GM23338 (cell line): ENCODE measurements at regions not wholly inside any gene's neighbourhood (a gene's known extent, or its start where the extent isn't known, plus 50 kb on each side); places are given as distances from the start of the nearest gene placed in this dataset.

ENCODE experiments used
- ATAC-seq: fragments of 200-7000 bp; cut with Tn5 transposase; 3 replicates; pipeline ENCODE4 v1.9.1; 2020
- DNase-seq: peaks from one replicate; pipeline ENCODE4 v3.0.0-alpha.2; 2015; ENCODE audit warnings: low spot score
- H2AFZ ChIP-seq: fragments of 200-600 bp; sonication (generic); 2 replicates; pipeline ENCODE4 v1.8.0; 2016; ENCODE audit warnings: antibody characterized with exemption, mild to moderate bottlenecking, moderate library complexity
- H3F3A ChIP-seq: fragments of 200-600 bp; sonication (generic); replicated peaks from 2 replicates; pipeline ENCODE4 v1.8.0; 2017; ENCODE audit warnings: antibody characterized with exemption, mixed run types, low read depth
- H3K27ac ChIP-seq: fragments of 200-600 bp; sonication (generic); 2 replicates; pipeline ENCODE4 v1.6.1; 2016; ENCODE audit warnings: low read depth
- H3K27me3 ChIP-seq: fragments of 200-600 bp; sonication (generic); 2 replicates; pipeline ENCODE4 v1.8.0; 2016; ENCODE audit warnings: mild to moderate bottlenecking, mixed run types, moderate library complexity; ENCODE audit not compliant: insufficient read depth
- H3K36me3 ChIP-seq: fragments of 200-600 bp; sonication (generic); 2 replicates; pipeline ENCODE4 v1.8.0; 2016; ENCODE audit warnings: mild to moderate bottlenecking; ENCODE audit not compliant: insufficient read depth
- H3K4me1 ChIP-seq: fragments of 200-600 bp; sonication (generic); 2 replicates; pipeline ENCODE4 v1.8.0; 2016; ENCODE audit warnings: mild to moderate bottlenecking, moderate library complexity; ENCODE audit not compliant: insufficient read depth
- H3K4me2 ChIP-seq: fragments of 200-600 bp; sonication (generic); 2 replicates; pipeline ENCODE4 v1.7.1; 2017; ENCODE audit warnings: mixed run types
- H3K4me3 ChIP-seq: fragments of 200-600 bp; sonication (generic); 2 replicates; pipeline ENCODE4 v1.6.1; 2016; ENCODE audit warnings: mixed run types
- H3K79me2 ChIP-seq: fragments of 200-600 bp; sonication (generic); replicated peaks from 2 replicates; pipeline ENCODE4 v1.8.0; 2017; ENCODE audit warnings: mild to moderate bottlenecking; ENCODE audit not compliant: insufficient read depth
- H3K9me2 ChIP-seq: fragments of 200-600 bp; sonication (generic); 2 replicates; pipeline ENCODE4 v1.8.0; 2017; ENCODE audit not compliant: insufficient read depth
- H4K20me1 ChIP-seq: fragments of 200-600 bp; sonication (generic); replicated peaks from 2 replicates; pipeline ENCODE4 v1.8.0; 2017; ENCODE audit warnings: mild to moderate bottlenecking; ENCODE audit not compliant: insufficient read depth
- H3K27ac Mint-ChIP-seq: 2 replicates; pipeline ENCODE4 v1.8.0; 2020; ENCODE audit warnings: inconsistent platforms, mild to moderate bottlenecking, moderate library complexity, mixed read lengths
- H3K27me3 Mint-ChIP-seq: 3 replicates; pipeline ENCODE4 v1.8.0; 2022; ENCODE audit warnings: low read depth, mild to moderate bottlenecking, moderate library complexity, mixed read lengths, inconsistent platforms; ENCODE audit not compliant: insufficient read depth, poor library complexity
- H3K36me3 Mint-ChIP-seq: 3 replicates; pipeline ENCODE4 v1.8.0; 2021; ENCODE audit warnings: low read depth, mild to moderate bottlenecking, inconsistent platforms, moderate library complexity, mixed read lengths
- H3K4me1 Mint-ChIP-seq: 3 replicates; pipeline ENCODE4 v1.8.0; 2020; ENCODE audit warnings: mild to moderate bottlenecking, inconsistent platforms, mixed read lengths
- H3K4me3 Mint-ChIP-seq: 3 replicates; pipeline ENCODE4 v1.8.0; 2021; ENCODE audit warnings: moderate library complexity, mild to moderate bottlenecking, inconsistent platforms, mixed read lengths
- H3K9me3 Mint-ChIP-seq: 3 replicates; pipeline ENCODE4 v1.8.0; 2020; ENCODE audit warnings: moderate library complexity, mild to moderate bottlenecking, inconsistent platforms, mixed read lengths
- EZH2 ChIP-seq: fragments of 200-600 bp; sonication (generic); IDR thresholded peaks from one replicate; pipeline ENCODE4 v1.8.0; 2017; ENCODE audit warnings: antibody characterized with exemption, mild to moderate bottlenecking, low read depth; ENCODE audit not compliant: unreplicated experiment
- EZH2phosphoT487 ChIP-seq: fragments of 200-600 bp; sonication (generic); IDR thresholded peaks from one replicate; pipeline ENCODE4 v1.8.1; 2018; ENCODE audit warnings: antibody characterized with exemption; ENCODE audit not compliant: unreplicated experiment
- JUNB ChIP-seq: IDR thresholded peaks from one replicate; pipeline ENCODE4 v1.6.1; 2016; ENCODE audit warnings: antibody characterized with exemption; ENCODE audit not compliant: unreplicated experiment
- POLR2AphosphoS5 ChIP-seq: IDR thresholded peaks from 2 replicates; pipeline ENCODE4 v1.6.1; 2016; ENCODE audit warnings: antibody characterized with exemption, low read depth
- STAT1 ChIP-seq: IDR thresholded peaks from one replicate; pipeline ENCODE4 v1.6.1; 2016; ENCODE audit warnings: antibody characterized with exemption; ENCODE audit not compliant: unreplicated experiment
- ZNF114 ChIP-seq: fragments of 250-450 bp; sonication (Bioruptor Pico); IDR thresholded peaks from 2 replicates; pipeline ENCODE4 v1.5.0; 2020; ENCODE audit warnings: mild to moderate bottlenecking, moderate library complexity
- ZNF331 ChIP-seq: fragments of 250-450 bp; sonication (Bioruptor Pico); IDR thresholded peaks from 2 replicates; pipeline ENCODE4 v1.5.0; 2020; ENCODE audit warnings: low read depth, mild to moderate bottlenecking, moderate library complexity
- TF ChIP-seq, protein P1 (sequence below): fragments of 250-450 bp; sonication (Bioruptor Pico); IDR thresholded peaks from 2 replicates; pipeline ENCODE4 v1.5.0; 2020; ENCODE audit warnings: mild to moderate bottlenecking, moderate library complexity
- TF ChIP-seq, protein P2 (sequence below): IDR thresholded peaks from one replicate; pipeline ENCODE4 v1.6.1; 2018; ENCODE audit warnings: antibody characterized with exemption; ENCODE audit not compliant: unreplicated experiment

GRCh38 chr2:139469985-139470384 is 689.8 kb upstream of the NXPH2 start:
- no peak overlapping the region for H3K4me3 ChIP-seq
- Mint-ChIP-seq H3K36me3 (no peaks in the 10 kb centered on the region), H3K4me1 (peaks cover 5% of the 10 kb centered on the region), H3K27ac (no peak overlapping the region), H3K9me3 (no peaks in the 10 kb centered on the region; the same call in 2 of the 3 replicates), H3K4me3 (no peak overlapping the region), H3K27me3 (no peaks in the 10 kb centered on the region)
- peaks cover 10% of the 10 kb centered on the region; the same call in 1 of the 2 replicates for H3K4me1 ChIP-seq
- no peak overlapping the region for H3K4me2 ChIP-seq
- TF ChIP-seq ZNF114 (CRISPR knock-in tag) (no peak), EZH2 (no peak), ZNF331 (no peak), EZH2phosphoT487 (no peak)
- TF ChIP-seq, protein P1, sequence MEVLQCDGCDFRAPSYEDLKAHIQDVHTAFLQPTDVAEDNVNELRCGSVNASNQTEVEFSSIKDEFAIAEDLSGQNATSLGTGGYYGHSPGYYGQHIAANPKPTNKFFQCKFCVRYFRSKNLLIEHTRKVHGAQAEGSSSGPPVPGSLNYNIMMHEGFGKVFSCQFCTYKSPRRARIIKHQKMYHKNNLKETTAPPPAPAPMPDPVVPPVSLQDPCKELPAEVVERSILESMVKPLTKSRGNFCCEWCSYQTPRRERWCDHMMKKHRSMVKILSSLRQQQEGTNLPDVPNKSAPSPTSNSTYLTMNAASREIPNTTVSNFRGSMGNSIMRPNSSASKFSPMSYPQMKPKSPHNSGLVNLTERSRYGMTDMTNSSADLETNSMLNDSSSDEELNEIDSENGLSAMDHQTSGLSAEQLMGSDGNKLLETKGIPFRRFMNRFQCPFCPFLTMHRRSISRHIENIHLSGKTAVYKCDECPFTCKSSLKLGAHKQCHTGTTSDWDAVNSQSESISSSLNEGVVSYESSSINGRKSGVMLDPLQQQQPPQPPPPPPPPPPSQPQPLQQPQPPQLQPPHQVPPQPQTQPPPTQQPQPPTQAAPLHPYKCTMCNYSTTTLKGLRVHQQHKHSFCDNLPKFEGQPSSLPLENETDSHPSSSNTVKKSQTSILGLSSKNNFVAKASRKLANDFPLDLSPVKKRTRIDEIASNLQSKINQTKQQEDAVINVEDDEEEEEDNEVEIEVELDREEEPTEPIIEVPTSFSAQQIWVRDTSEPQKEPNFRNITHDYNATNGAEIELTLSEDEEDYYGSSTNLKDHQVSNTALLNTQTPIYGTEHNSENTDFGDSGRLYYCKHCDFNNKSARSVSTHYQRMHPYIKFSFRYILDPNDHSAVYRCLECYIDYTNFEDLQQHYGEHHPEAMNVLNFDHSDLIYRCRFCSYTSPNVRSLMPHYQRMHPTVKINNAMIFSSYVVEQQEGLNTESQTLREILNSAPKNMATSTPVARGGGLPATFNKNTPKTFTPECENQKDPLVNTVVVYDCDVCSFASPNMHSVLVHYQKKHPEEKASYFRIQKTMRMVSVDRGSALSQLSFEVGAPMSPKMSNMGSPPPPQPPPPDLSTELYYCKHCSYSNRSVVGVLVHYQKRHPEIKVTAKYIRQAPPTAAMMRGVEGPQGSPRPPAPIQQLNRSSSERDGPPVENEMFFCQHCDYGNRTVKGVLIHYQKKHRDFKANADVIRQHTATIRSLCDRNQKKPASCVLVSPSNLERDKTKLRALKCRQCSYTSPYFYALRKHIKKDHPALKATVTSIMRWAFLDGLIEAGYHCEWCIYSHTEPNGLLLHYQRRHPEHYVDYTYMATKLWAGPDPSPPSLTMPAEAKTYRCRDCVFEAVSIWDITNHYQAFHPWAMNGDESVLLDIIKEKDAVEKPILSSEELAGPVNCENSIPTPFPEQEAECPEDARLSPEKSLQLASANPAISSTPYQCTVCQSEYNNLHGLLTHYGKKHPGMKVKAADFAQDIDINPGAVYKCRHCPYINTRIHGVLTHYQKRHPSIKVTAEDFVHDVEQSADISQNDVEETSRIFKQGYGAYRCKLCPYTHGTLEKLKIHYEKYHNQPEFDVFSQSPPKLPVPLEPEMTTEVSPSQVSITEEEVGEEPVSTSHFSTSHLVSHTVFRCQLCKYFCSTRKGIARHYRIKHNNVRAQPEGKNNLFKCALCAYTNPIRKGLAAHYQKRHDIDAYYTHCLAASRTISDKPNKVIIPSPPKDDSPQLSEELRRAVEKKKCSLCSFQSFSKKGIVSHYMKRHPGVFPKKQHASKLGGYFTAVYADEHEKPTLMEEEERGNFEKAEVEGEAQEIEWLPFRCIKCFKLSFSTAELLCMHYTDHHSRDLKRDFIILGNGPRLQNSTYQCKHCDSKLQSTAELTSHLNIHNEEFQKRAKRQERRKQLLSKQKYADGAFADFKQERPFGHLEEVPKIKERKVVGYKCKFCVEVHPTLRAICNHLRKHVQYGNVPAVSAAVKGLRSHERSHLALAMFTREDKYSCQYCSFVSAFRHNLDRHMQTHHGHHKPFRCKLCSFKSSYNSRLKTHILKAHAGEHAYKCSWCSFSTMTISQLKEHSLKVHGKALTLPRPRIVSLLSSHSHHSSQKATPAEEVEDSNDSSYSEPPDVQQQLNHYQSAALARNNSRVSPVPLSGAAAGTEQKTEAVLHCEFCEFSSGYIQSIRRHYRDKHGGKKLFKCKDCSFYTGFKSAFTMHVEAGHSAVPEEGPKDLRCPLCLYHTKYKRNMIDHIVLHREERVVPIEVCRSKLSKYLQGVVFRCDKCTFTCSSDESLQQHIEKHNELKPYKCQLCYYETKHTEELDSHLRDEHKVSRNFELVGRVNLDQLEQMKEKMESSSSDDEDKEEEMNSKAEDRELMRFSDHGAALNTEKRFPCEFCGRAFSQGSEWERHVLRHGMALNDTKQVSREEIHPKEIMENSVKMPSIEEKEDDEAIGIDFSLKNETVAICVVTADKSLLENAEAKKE (CRISPR knock-in tag) = no peak
- H3F3A ChIP-seq = no peaks in the 10 kb centered on the region
- ATAC-seq = no peak
- no peaks in the 10 kb centered on the region for H3K9me2 ChIP-seq
- no peak overlapping the region for H3K27ac ChIP-seq
- no peaks in the 10 kb centered on the region for H3K27me3 ChIP-seq
- no peaks in the 10 kb centered on the region for H4K20me1 ChIP-seq
- H3K79me2 ChIP-seq = no peaks in the 10 kb centered on the region
- DNase-seq = no peak
- no peaks in the 10 kb centered on the region for H3K36me3 ChIP-seq
- no peak overlapping the region for H2AFZ ChIP-seq

GRCh38 chr2:139465789-139466188 is 685.6 kb upstream of the NXPH2 start:
- Histone ChIP-seq H3K27me3 (no peaks in the 10 kb centered on the region), H3K4me1 (peaks cover 10% of the 10 kb centered on the region; the same call in 1 of the 2 replicates), H2AFZ (peak overlapping the region; percentile 15; the same call in 1 of the 2 replicates), H3K9me2 (no peaks in the 10 kb centered on the region), H3K4me2 (no peak overlapping the region), H3F3A (no peaks in the 10 kb centered on the region), H3K36me3 (no peaks in the 10 kb centered on the region), H3K79me2 (no peaks in the 10 kb centered on the region), H3K27ac (no peak overlapping the region), H4K20me1 (no peaks in the 10 kb centered on the region), H3K4me3 (no peak overlapping the region)
- no peak for DNase-seq
- H3K27ac Mint-ChIP-seq = no peak overlapping the region
- peaks cover 5% of the 10 kb centered on the region for H3K4me1 Mint-ChIP-seq
- H3K27me3 Mint-ChIP-seq = no peaks in the 10 kb centered on the region
- no peak for ATAC-seq
- H3K4me3 Mint-ChIP-seq = no peak overlapping the region
- H3K9me3 Mint-ChIP-seq = no peaks in the 10 kb centered on the region; the same call in 2 of the 3 replicates
- no peaks in the 10 kb centered on the region for H3K36me3 Mint-ChIP-seq
- TF ChIP-seq, protein P2, sequence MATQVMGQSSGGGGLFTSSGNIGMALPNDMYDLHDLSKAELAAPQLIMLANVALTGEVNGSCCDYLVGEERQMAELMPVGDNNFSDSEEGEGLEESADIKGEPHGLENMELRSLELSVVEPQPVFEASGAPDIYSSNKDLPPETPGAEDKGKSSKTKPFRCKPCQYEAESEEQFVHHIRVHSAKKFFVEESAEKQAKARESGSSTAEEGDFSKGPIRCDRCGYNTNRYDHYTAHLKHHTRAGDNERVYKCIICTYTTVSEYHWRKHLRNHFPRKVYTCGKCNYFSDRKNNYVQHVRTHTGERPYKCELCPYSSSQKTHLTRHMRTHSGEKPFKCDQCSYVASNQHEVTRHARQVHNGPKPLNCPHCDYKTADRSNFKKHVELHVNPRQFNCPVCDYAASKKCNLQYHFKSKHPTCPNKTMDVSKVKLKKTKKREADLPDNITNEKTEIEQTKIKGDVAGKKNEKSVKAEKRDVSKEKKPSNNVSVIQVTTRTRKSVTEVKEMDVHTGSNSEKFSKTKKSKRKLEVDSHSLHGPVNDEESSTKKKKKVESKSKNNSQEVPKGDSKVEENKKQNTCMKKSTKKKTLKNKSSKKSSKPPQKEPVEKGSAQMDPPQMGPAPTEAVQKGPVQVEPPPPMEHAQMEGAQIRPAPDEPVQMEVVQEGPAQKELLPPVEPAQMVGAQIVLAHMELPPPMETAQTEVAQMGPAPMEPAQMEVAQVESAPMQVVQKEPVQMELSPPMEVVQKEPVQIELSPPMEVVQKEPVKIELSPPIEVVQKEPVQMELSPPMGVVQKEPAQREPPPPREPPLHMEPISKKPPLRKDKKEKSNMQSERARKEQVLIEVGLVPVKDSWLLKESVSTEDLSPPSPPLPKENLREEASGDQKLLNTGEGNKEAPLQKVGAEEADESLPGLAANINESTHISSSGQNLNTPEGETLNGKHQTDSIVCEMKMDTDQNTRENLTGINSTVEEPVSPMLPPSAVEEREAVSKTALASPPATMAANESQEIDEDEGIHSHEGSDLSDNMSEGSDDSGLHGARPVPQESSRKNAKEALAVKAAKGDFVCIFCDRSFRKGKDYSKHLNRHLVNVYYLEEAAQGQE = no peak
- TF ChIP-seq STAT1 (no peak), POLR2AphosphoS5 (no peak), ZNF331 (no peak), JUNB (no peak), EZH2phosphoT487 (no peak)
